GM18861 (cell line): ENCODE measurements at regions not wholly inside any gene's neighbourhood (a gene's known extent, or its start where the extent isn't known, plus 50 kb on each side); places are given as distances from the start of the nearest gene placed in this dataset.

Experiments
- ATAC-seq: cut with Tn5 transposase; IDR thresholded peaks from one replicate; pipeline ENCODE4 v1.9.1; 2021; ENCODE audit not compliant: unreplicated experiment

DNA sequence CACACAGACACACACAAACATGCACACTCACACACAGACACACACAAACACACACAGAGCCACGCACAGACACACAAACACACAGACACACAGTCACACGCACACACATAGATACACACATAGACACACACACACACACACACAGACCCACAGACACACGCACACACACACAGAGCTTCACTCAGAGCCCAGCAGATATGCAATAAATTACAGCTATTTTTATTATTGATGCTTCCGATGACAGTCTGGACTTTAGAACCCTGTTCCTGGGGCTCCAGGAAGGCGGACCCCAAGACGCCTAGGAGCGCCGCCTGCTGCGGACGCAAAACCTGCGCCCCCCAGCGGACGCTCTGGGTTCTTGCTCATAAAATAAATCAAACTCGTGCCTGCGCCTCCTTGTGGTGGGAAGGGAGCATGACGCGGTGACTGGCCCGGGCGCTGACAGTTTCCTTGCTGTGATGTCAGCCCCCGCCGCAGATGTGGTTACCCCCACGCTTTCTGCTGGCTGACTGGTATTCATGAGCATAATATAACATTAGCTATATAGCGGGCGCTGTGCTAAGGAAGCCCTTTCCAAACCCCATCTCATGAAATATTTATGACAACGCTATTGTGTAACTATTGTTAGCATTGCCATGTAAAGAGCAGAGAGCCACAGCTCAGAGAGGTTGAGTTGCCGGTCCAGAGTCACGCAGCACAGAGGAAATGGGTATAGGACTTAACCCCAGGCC lies 64.4 kb upstream of the TM9SF2 start:
- ATAC-seq: peak; percentile 24

DNA sequence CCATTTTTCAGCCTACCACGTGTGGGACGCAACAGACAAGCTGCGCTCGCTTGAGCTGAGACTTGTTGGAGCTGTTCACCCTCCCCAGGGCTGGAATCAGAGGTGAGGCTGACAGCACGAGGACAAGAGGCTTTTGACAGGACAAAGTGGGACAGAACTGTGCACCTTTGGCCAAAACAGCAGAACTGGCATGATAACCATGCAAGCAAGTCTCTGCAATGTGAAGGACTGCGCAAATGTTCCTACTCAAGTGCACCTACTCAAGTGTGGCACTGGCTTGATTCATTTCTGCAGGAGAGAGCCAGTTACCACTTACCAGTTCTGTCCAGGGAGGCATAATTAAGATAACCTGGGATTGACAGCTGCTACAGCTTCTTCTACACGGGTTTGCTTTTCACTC lies 62.2 kb upstream of the TM9SF2 start:
- ATAC-seq: no peak

DNA sequence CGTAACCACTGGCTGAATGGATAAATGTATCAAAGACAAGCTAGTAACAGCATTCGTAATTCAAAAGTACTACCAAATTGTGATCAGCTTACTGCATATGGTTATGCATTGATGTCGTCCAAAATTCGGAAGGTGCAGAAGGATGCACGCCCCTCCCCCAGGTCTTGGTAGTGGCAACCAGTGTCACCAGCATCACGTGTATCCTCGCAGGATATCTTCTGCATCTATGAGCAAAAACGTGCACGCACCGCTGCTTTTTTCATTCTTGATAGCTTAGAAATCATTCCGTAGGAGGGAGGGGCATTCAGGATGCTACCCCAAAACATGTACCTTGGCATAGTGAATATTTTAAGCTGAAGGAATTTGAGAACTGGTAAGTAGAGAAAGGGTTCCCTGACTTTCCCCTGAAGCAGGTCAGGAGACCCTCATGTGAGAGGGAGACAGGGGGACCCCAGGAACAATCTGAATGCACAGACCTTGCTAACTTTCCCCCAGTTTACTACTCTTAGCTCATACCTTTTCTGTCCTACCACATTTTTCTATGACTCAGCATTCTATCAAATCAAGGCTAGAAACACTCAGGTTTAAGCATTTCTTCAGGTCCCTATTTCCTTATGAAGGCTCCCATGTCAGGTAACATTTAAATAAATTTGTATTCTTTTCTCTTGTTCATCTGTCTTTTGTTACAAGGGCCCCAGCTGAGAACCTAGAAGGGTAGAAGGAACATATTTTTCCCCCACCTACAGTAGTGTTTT lies 61.2 kb upstream of the TM9SF2 start:
- ATAC-seq: no peak

DNA sequence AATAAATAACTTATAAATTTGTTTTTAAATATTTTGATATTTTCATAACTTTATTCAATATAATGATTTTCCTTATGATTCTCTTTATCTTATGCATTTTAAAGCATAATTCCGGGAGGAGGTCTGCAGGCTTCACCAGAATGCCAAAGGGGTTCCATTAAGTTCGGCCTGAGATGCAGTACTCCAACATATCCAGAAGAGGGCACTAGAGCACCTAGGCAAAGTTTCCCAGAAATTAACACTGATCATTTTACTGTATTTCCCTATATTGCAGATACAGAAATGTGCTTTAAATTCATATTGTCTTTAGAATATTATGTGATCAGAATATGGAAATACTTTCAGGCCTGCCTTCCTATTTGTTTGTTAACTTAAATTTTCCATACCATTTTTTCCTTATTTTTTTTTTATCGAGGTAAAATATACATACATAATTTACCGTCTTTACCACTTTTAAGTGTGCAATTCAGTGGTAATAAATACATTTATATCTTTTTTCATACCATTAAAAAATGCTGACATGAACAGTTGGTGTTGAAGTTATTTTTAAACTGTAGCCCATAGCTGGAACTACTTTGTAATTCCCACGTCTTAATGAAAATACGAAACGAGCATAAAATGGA lies 58.9 kb upstream of the TM9SF2 start:
- ATAC-seq: no peak

DNA sequence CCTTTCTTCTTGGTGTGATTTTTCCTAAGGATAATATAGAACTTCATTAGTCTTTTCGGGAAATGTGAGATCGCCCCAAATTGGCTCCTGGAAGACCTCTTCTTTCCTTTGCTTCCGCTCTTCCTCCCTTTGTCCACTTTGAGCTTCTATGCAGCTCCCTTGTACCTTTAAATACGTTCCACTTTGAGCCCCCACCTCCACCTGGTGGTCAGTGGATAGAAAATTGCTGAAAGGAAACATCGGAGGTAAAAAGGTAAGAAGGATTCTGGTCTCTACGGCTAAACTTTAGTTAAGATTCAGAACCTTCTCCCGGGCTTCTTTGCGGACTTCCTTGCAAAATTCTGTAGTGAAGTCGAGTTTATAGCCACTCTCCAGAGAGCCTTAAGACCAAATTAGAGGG lies 55.0 kb upstream of the TM9SF2 start:
- ATAC-seq: no peak

DNA sequence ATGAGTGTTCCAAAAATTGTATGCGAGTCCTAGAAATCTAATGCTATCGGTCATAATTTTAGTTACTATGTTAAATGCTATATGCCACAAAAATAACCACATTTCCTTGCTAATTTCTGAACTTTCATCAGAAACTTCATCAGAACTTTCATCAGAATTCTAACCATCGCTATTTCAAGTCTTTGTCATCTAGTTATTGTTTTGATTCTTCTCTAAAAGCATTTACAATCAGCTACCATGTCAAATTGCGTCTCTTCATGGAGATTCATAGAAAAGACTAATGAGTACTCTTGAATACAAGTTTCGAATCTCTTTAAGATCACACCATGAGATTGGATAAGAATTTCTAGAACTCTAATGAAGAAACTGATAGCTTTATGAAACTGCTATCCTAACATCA lies 52.7 kb upstream of the TM9SF2 start:
- no peak for ATAC-seq

DNA sequence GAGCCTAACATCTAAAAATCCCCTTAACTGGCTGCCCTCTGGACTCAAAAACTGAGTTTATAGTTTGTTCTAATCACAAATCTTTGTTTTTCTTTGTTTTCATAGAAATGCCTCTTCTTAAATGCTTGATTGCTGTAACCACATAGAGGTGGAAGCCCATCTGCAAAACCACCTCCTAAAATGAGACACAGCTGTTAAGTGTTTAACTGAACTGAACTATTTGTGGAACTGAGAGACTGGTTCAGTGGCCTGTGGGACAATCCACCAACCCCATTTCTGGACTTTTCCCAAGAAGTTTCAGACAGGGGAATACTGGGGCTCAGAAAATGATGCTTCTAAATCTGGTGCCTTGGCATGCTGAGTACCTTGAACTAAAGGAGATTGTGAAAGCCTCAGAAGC lies 50.9 kb upstream of the TM9SF2 start:
- no peak for ATAC-seq
